ENCODE measurements at regions not wholly inside any gene's neighbourhood (a gene's known extent, or its start where the extent isn't known, plus 50 kb on each side); places are given as distances from the start of the nearest gene placed in this dataset.

GRCh38 chr21:41018431-41018830 lies 149.5 kb upstream of the BACE2 start:
- POLR2A ChIA-PET: no interaction called here
- H4K20me1 ChIP-seq (ENCODE audit: control insufficient read depth, insufficient read depth, low read length, poor library complexity, severe bottlenecking): no peaks in the 10 kb centered on the region
- H3K27ac Mint-ChIP-seq: no peak overlapping the region
- H2AFZ ChIP-seq (ENCODE audit: insufficient read depth, low read depth, low read length, poor library complexity, severe bottlenecking): no peak overlapping the region
- CTCF ChIA-PET: interaction anchor here (0.7 kb wide), 1 partner anchor 173 kb away, joined by 3 read pairs; no protein-coding TSS in a partner anchor
- DNase-seq (no peak), ATAC-seq (ENCODE audit: low read depth) (no peak)
- H3K79me2 ChIP-seq (ENCODE audit: control insufficient read depth, insufficient read depth, low read length): no peaks in the 10 kb centered on the region
- no peaks in the 10 kb centered on the region for H3K36me3 ChIP-seq (replicated peaks in 1 of 2; ENCODE audit: control extremely low read depth in 1 of 2, control insufficient read depth in 1 of 2, extremely low read depth in 1 of 2, insufficient read depth in 2 of 2, low read length in 1 of 2)
- no peak overlapping the region for H3K4me3 ChIP-seq (ENCODE audit: control extremely low read depth in 1 of 5, extremely low read depth in 1 of 5, insufficient read depth in 1 of 5, low read depth in 2 of 5, low read length in 4 of 5)
- H3K4me1 Mint-ChIP-seq: no peaks in the 10 kb centered on the region
- H3K4me1 ChIP-seq (ENCODE audit: control insufficient read depth in 2 of 2, insufficient read depth in 2 of 2, low read length in 2 of 2): no peaks in the 10 kb centered on the region
- TF ChIP-seq EZH2 (IDR thresholded peaks at IDR 0.05; ENCODE audit: borderline replicate concordance, insufficient read depth, low read depth, low read length, poor library complexity, severe bottlenecking): no peak
- TF ChIP-seq CTCF (IDR thresholded peaks at IDR 0.05): no peak
- H3K27me3 ChIP-seq (replicated peaks in 1 of 4; ENCODE audit: control extremely low read depth in 1 of 4, control insufficient read depth in 3 of 4, insufficient read depth in 4 of 4, low read length in 3 of 4): peaks cover 0 to 3% (median 0%) of the 10 kb centered on the region in 4 experiments
- H3K9me3 ChIP-seq (ENCODE audit: control extremely low read depth in 1 of 3, control insufficient read depth in 2 of 3, insufficient read depth in 1 of 3, low read length in 2 of 3): peaks cover 0 to 5% (median 0%) of the 10 kb centered on the region in 3 donors
- WGBS (ENCODE audit: insufficient coverage): no CpG with 5 or more reads among the region's 2 CpGs
- peaks cover 2% of the 10 kb centered on the region for H3K9me3 Mint-ChIP-seq (ENCODE audit: insufficient read depth)
- H3K27me3 Mint-ChIP-seq: no peaks in the 10 kb centered on the region
- no peak overlapping the region for H3K27ac ChIP-seq (ENCODE audit: low read length in 2 of 2)
- no peak overlapping the region for H3K9ac ChIP-seq (ENCODE audit: low read length)
- no peak overlapping the region for H3K4me3 Mint-ChIP-seq
- no peak overlapping the region for H3K4me2 ChIP-seq (replicated peaks; ENCODE audit: low read depth, low read length, poor library complexity, severe bottlenecking)
- intact Hi-C loops (cut with micrococcal nuclease): no loop called here

- Mint-ChIP-seq H3K27me3 (no peaks in the 10 kb centered on the region), H3K4me1 (no peaks in the 10 kb centered on the region), H3K9me3 (ENCODE audit: insufficient read depth) (peaks cover 3% of the 10 kb centered on the region), H3K27ac (no peak overlapping the region), H3K4me3 (no peak overlapping the region)
- H3K27me3 ChIP-seq (replicated peaks in 1 of 4; ENCODE audit: control extremely low read depth in 1 of 4, control insufficient read depth in 3 of 4, insufficient read depth in 4 of 4, low read length in 3 of 4): peaks cover 0 to 3% (median 0%) of the 10 kb centered on the region in 4 experiments
- no peak overlapping the region for H3K9ac ChIP-seq (ENCODE audit: low read length)
- H3K4me2 ChIP-seq (replicated peaks; ENCODE audit: low read depth, low read length, poor library complexity, severe bottlenecking): no peak overlapping the region
- no peak for DNase-seq
- H2AFZ ChIP-seq (ENCODE audit: insufficient read depth, low read depth, low read length, poor library complexity, severe bottlenecking): no peak overlapping the region
- TF ChIP-seq EZH2 (IDR thresholded peaks at IDR 0.05; ENCODE audit: borderline replicate concordance, insufficient read depth, low read depth, low read length, poor library complexity, severe bottlenecking): no peak
- TF ChIP-seq CTCF (IDR thresholded peaks at IDR 0.05): no peak
- no peaks in the 10 kb centered on the region for H4K20me1 ChIP-seq (ENCODE audit: control insufficient read depth, insufficient read depth, low read length, poor library complexity, severe bottlenecking)
- ChIA-PET POLR2A (no interaction called here), CTCF (interaction anchor here (0.9 kb wide), 1 partner anchor 15 kb away, joined by 3 read pairs; no protein-coding TSS in a partner anchor)
- 100% methylated on average over 1 of the region's 7 CpGs for WGBS (ENCODE audit: insufficient coverage)
- no peaks in the 10 kb centered on the region for H3K4me1 ChIP-seq (ENCODE audit: control insufficient read depth in 2 of 2, insufficient read depth in 2 of 2, low read length in 2 of 2)
- no peak overlapping the region for H3K27ac ChIP-seq (ENCODE audit: low read length in 2 of 2)
- no peaks in the 10 kb centered on the region for H3K36me3 ChIP-seq (replicated peaks in 1 of 2; ENCODE audit: control extremely low read depth in 1 of 2, control insufficient read depth in 1 of 2, extremely low read depth in 1 of 2, insufficient read depth in 2 of 2, low read length in 1 of 2)
- H3K79me2 ChIP-seq (ENCODE audit: control insufficient read depth, insufficient read depth, low read length): no peaks in the 10 kb centered on the region
- ATAC-seq (ENCODE audit: low read depth): no peak
- peaks cover 0 to 8% (median 0%) of the 10 kb centered on the region in 3 donors for H3K9me3 ChIP-seq (ENCODE audit: control extremely low read depth in 1 of 3, control insufficient read depth in 2 of 3, insufficient read depth in 1 of 3, low read length in 2 of 3)
- no peak overlapping the region for H3K4me3 ChIP-seq (ENCODE audit: control extremely low read depth in 1 of 5, extremely low read depth in 1 of 5, insufficient read depth in 1 of 5, low read depth in 2 of 5, low read length in 4 of 5)
- intact Hi-C loops (cut with micrococcal nuclease): no loop called here
These were observed 144.0 kb upstream of the BACE2 start for GRCh38 chr21:41023936-41024335.
